ENCODE measurements at regions not wholly inside any gene's neighbourhood (a gene's known extent, or its start where the extent isn't known, plus 50 kb on each side); places are given as distances from the start of the nearest gene placed in this dataset.

GRCh38 chr3:8238432-8238831 is 263.2 kb upstream of the LMCD1 start:
- H3K9me3 ChIP-seq (ENCODE audit: low read length) = no peaks in the 10 kb centered on the region
- H2AFZ ChIP-seq (ENCODE audit: low read length) = no peak overlapping the region
- no peaks in the 10 kb centered on the region for H3K27me3 ChIP-seq (ENCODE audit: insufficient read depth, low read length)
- no peak overlapping the region for H3K9ac ChIP-seq (ENCODE audit: low read length)
- H3K9me2 ChIP-seq (ENCODE audit: low read depth, low read length) = no peaks in the 10 kb centered on the region
- H3K4me2 ChIP-seq (ENCODE audit: low read length) = no peak overlapping the region
- H3K4me3 ChIP-seq (ENCODE audit: low read depth, low read length, poor library complexity, severe bottlenecking) = no peak overlapping the region
- H3K27ac ChIP-seq (ENCODE audit: low read depth, low read length, poor library complexity, severe bottlenecking) = no peak overlapping the region
- H4K20me1 ChIP-seq (ENCODE audit: insufficient read depth, low read length) = no peaks in the 10 kb centered on the region
- no peaks in the 10 kb centered on the region for H3F3A ChIP-seq (ENCODE audit: insufficient read depth, low read length)
- no peaks in the 10 kb centered on the region for H3K36me3 ChIP-seq (ENCODE audit: insufficient read depth, low read length)
- TF ChIP-seq, protein P1, sequence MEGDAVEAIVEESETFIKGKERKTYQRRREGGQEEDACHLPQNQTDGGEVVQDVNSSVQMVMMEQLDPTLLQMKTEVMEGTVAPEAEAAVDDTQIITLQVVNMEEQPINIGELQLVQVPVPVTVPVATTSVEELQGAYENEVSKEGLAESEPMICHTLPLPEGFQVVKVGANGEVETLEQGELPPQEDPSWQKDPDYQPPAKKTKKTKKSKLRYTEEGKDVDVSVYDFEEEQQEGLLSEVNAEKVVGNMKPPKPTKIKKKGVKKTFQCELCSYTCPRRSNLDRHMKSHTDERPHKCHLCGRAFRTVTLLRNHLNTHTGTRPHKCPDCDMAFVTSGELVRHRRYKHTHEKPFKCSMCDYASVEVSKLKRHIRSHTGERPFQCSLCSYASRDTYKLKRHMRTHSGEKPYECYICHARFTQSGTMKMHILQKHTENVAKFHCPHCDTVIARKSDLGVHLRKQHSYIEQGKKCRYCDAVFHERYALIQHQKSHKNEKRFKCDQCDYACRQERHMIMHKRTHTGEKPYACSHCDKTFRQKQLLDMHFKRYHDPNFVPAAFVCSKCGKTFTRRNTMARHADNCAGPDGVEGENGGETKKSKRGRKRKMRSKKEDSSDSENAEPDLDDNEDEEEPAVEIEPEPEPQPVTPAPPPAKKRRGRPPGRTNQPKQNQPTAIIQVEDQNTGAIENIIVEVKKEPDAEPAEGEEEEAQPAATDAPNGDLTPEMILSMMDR (IDR thresholded peaks at IDR 0.05; ENCODE audit: low read length) = no peak
- no peak for TF ChIP-seq EZH2 (IDR thresholded peaks at IDR 0.05; ENCODE audit: borderline replicate concordance, low read length)
- H3K4me1 ChIP-seq (ENCODE audit: insufficient read depth, low read length, severe bottlenecking) = no peaks in the 10 kb centered on the region
- H3K79me2 ChIP-seq (ENCODE audit: insufficient read depth, low read length) = no peaks in the 10 kb centered on the region

DNA sequence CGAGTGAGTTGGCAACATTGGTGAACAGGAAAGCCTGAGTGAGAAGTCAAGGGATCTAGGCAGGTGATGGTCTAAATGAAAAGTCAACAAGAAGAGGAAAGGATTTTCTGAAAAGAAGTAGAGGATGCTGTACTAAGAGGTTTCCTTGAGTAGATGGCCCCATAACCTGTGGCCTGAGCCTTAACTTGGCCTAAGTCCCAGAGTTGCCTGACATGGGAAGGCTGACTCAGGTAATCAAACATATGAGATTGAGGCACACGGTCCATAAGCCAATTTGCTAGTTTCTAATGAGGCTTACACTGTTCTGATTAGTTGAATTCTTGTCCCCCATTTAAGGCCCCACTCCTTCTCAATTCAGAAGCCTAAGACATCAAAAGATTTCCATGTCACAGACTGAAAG is 262.5 kb upstream of the LMCD1 start:
- no peak overlapping the region for H3K9ac ChIP-seq (ENCODE audit: low read length)
- no peak overlapping the region for H3K27ac ChIP-seq (ENCODE audit: low read depth, low read length, poor library complexity, severe bottlenecking)
- H3K79me2 ChIP-seq (ENCODE audit: insufficient read depth, low read length) = no peaks in the 10 kb centered on the region
- no peaks in the 10 kb centered on the region for H3K9me3 ChIP-seq (ENCODE audit: low read length)
- H3K4me3 ChIP-seq (ENCODE audit: low read depth, low read length, poor library complexity, severe bottlenecking) = no peak overlapping the region
- H3K36me3 ChIP-seq (ENCODE audit: insufficient read depth, low read length) = no peaks in the 10 kb centered on the region
- no peak for TF ChIP-seq EZH2 (IDR thresholded peaks at IDR 0.05; ENCODE audit: borderline replicate concordance, low read length)
- TF ChIP-seq, protein P1 (IDR thresholded peaks at IDR 0.05; ENCODE audit: low read length) = no peak
- no peaks in the 10 kb centered on the region for H4K20me1 ChIP-seq (ENCODE audit: insufficient read depth, low read length)
- no peak overlapping the region for H3K4me2 ChIP-seq (ENCODE audit: low read length)
- H3K4me1 ChIP-seq (ENCODE audit: insufficient read depth, low read length, severe bottlenecking) = no peaks in the 10 kb centered on the region
- H3F3A ChIP-seq (ENCODE audit: insufficient read depth, low read length) = no peaks in the 10 kb centered on the region
- no peaks in the 10 kb centered on the region for H3K27me3 ChIP-seq (ENCODE audit: insufficient read depth, low read length)
- no peaks in the 10 kb centered on the region for H3K9me2 ChIP-seq (ENCODE audit: low read depth, low read length)
- H2AFZ ChIP-seq (ENCODE audit: low read length) = no peak overlapping the region

DNA sequence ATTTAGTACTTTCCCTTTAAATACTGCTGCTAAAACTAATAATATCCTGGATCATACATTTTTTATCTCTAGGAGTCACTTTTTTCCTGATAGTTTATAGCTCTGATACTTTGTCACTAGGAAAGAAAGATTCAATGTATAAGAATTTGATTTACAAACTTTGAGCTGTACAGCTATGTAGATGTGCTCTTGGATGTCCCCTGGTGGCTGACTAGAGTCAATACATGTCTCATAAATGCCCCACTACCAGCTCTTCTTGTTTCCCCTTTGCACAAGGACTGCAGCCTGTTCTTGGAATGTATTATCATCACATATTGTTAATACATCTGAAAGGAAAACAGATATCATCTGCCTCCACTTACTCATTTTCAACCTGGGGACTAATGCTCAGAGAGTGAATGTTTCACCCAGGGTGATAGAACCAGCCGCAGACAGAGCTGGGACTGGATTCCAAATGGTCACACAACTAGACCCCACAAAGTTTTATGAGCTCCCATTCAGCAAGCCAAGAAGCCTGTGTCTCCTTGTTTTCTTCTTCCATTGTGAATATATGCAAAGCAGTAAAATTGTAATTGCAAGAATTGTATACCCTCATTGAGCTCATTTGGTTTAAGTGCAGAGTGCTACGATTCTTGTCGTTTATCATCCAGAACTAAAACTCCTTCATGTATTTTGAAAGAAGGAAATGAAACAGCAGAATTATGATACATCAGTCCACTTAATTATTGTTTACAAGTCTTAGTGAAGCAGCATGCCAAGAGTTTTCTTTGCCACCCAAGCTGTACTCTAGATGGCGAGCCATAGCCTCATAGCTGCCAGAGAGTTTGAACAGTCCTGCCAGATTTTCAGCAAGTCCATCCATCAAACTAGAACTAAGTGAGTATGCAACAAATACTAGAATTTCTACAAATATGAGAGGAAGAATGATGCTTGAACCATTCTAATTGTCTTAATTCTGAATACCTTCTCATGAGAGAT is 261.6 kb upstream of the LMCD1 start:
- Histone ChIP-seq H3K9me3 (ENCODE audit: low read length) (no peaks in the 10 kb centered on the region), H3K4me3 (ENCODE audit: low read depth, low read length, poor library complexity, severe bottlenecking) (no peak overlapping the region), H3K4me2 (ENCODE audit: low read length) (no peak overlapping the region), H3F3A (ENCODE audit: insufficient read depth, low read length) (no peaks in the 10 kb centered on the region), H3K36me3 (ENCODE audit: insufficient read depth, low read length) (no peaks in the 10 kb centered on the region), H3K9me2 (ENCODE audit: low read depth, low read length) (no peaks in the 10 kb centered on the region), H3K27me3 (ENCODE audit: insufficient read depth, low read length) (no peaks in the 10 kb centered on the region), H3K4me1 (ENCODE audit: insufficient read depth, low read length, severe bottlenecking) (no peaks in the 10 kb centered on the region), H3K9ac (ENCODE audit: low read length) (no peak overlapping the region), H2AFZ (ENCODE audit: low read length) (no peak overlapping the region), H3K79me2 (ENCODE audit: insufficient read depth, low read length) (no peaks in the 10 kb centered on the region), H4K20me1 (ENCODE audit: insufficient read depth, low read length) (no peaks in the 10 kb centered on the region), H3K27ac (ENCODE audit: low read depth, low read length, poor library complexity, severe bottlenecking) (no peak overlapping the region)
- no peak for TF ChIP-seq EZH2 (IDR thresholded peaks at IDR 0.05; ENCODE audit: borderline replicate concordance, low read length)
- TF ChIP-seq, protein P1 (IDR thresholded peaks at IDR 0.05; ENCODE audit: low read length) = peak; percentile 79

Measured in OCI-LY1 (cell line).